H1 (cell line): ENCODE measurements at regions not wholly inside any gene's neighbourhood (a gene's known extent, or its start where the extent isn't known, plus 50 kb on each side); places are given as distances from the start of the nearest gene placed in this dataset.

Experiments
- BRCA1 ChIP-seq: IDR thresholded peaks from 2 replicates; pipeline ENCODE4 v1.6.1; 2012; ENCODE audit warnings: low read depth, low read length, improper control_type of control experiment
- CHD1 ChIP-seq: IDR thresholded peaks from 2 replicates; pipeline ENCODE4 v1.6.1; 2012; ENCODE audit warnings: low read depth, low read length, improper control_type of control experiment
- E2F6 ChIP-seq: IDR thresholded peaks from 2 replicates; pipeline ENCODE4 v1.6.1; 2012; ENCODE audit warnings: inconsistent platforms
- EP300 ChIP-seq, 2 experiments: IDR thresholded peaks; 1 replicate in 1 of 2; 2 replicates in 1 of 2; pipeline ENCODE4 v1.6.1; 2011 to 2012; ENCODE audit warnings: low read depth in 2 of 2, low read length in 2 of 2, mild to moderate bottlenecking in 2 of 2, borderline replicate concordance in 1 of 2, inconsistent platforms in 1 of 2, moderate library complexity in 1 of 2
- KDM4A ChIP-seq: IDR thresholded peaks from one replicate; pipeline ENCODE4 v1.7.1; 2012; ENCODE audit warnings: low read depth, mild to moderate bottlenecking, moderate library complexity, low read length, inconsistent platforms; ENCODE audit not compliant: severe bottlenecking
- SIRT6 ChIP-seq: IDR thresholded peaks from one replicate; pipeline ENCODE4 v1.7.1; 2012; ENCODE audit warnings: low read length, inconsistent platforms

- TF ChIP-seq KDM4A (no peak), BRCA1 (no peak), EP300 (IDR thresholded peaks at IDR 0.05; ENCODE audit: borderline replicate concordance in 1 of 2, low read depth in 2 of 2, low read length in 2 of 2) (no peak), E2F6 (no peak), SIRT6 (no peak), CHD1 (no peak)
These were observed 1139.8 kb upstream of the AMELY start (continued) for GRCh38 chrY:8051340-8051739.
